MCF 10A (cell line): ENCODE measurements at regions not wholly inside any gene's neighbourhood (a gene's known extent, or its start where the extent isn't known, plus 50 kb on each side); places are given as distances from the start of the nearest gene placed in this dataset.
A peak's percentile ranks its signal among the peaks of the same experiment; 100 is the strongest.

ENCODE experiments used
- BruUV-seq: library from RNA; stranded (reverse); fragments of 400-500 nt; replicated peaks from 2 replicates; lab custom pipeline; 2021; lab: Mats Ljungman, UMichigan
- CTCF ChIA-PET: fragments of 300-600 bp; sonication (Branson Sonifier 250); formaldehyde crosslinking; extraction: SDS; loops from one replicate; lab custom pipeline; 2021; ENCODE audit warnings: antibody characterized with exemption, inconsistent platforms; lab: Yijun Ruan, JAX
- POLR2A ChIA-PET: fragments of 300-600, 350-650 bp; sonication (Branson Sonifier 250); formaldehyde crosslinking; extraction: SDS; loops from one replicate; lab custom pipeline; 2020; ENCODE audit warnings: antibody characterized with exemption, inconsistent platforms; lab: Yijun Ruan, JAX
- DNase-seq: peaks from one replicate; pipeline ENCODE4 v3.0.0-alpha.2; 2018; ENCODE audit not compliant: unreplicated experiment
- H3K27ac Mint-ChIP-seq: one replicate; pipeline ENCODE4 v1.8.0; 2022; ENCODE audit warnings: mild to moderate bottlenecking, low read depth, mixed read lengths; ENCODE audit not compliant: unreplicated experiment
- H3K27me3 Mint-ChIP-seq: one replicate; pipeline ENCODE4 v1.8.0; 2022; ENCODE audit warnings: mixed read lengths; ENCODE audit not compliant: insufficient read depth, unreplicated experiment
- H3K36me3 Mint-ChIP-seq: one replicate; pipeline ENCODE4 v1.8.0; 2022; ENCODE audit warnings: mild to moderate bottlenecking, moderate library complexity, mixed read lengths; ENCODE audit not compliant: insufficient read depth, unreplicated experiment
- H3K4me1 Mint-ChIP-seq: one replicate; pipeline ENCODE4 v1.8.0; 2022; ENCODE audit warnings: mixed read lengths; ENCODE audit not compliant: insufficient read depth, unreplicated experiment
- H3K4me3 Mint-ChIP-seq: one replicate; pipeline ENCODE4 v1.8.0; 2022; ENCODE audit warnings: mild to moderate bottlenecking, moderate library complexity, mixed read lengths; ENCODE audit not compliant: unreplicated experiment
- H3K9me3 Mint-ChIP-seq: one replicate; pipeline ENCODE4 v1.8.0; 2022; ENCODE audit warnings: mixed read lengths; ENCODE audit not compliant: unreplicated experiment
- intact Hi-C: fragments of 100-400 bp; cut with micrococcal nuclease; formaldehyde crosslinking; loops from 2 replicates; pipeline ENCODE4 v1.14.1; 2022
- TF ChIP-seq, protein P1 (sequence below): fragments of 200-600 bp; IDR thresholded peaks from one replicate; pipeline ENCODE4 v1.8.0; 2022; ENCODE audit warnings: antibody characterized with exemption, mild to moderate bottlenecking; ENCODE audit not compliant: unreplicated experiment

DNA sequence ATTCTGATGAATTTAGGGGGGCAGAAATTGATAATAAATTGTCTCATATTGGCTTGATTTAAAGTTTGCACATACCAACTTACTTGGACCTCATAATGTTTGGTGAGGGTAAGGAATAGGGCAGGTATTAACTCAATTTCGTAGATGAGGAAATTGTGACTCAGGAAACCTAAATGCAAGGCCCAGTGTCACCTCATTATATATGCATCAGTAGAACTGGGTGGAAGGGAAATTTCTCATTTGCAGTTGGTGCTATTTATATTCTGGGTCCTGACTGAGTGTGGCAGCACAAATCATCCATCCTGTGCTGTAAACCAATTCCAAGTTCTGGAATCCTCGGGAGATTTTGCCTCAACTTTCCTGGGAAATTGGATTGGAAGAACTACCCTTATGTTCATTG, 103.0 kb downstream of the SPATA31D1 start:
- H3K36me3 Mint-ChIP-seq = no peaks in the 10 kb centered on the region

DNA sequence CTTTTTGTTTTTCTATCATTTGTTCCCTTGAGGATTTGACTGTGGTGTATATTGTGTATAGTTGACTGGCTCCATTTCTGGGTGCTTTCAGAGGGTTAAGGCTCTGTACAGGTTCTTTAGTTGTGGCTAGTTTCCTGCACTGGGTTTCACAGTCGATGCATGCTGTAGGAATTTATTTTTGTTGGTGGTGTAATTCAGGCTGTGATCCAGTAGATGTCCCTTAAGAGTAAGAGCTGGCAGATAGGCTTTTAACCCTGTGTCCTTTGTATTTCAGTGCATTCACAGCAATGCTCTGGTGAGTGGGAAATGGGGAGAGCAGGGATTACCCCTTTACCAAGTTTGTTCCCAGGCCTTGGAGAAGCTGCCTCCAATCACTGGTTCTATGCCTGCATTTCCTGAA, 112.9 kb downstream of the SPATA31D1 start:
- BruUV-seq = no TSS peak
- TF ChIP-seq, protein P1, sequence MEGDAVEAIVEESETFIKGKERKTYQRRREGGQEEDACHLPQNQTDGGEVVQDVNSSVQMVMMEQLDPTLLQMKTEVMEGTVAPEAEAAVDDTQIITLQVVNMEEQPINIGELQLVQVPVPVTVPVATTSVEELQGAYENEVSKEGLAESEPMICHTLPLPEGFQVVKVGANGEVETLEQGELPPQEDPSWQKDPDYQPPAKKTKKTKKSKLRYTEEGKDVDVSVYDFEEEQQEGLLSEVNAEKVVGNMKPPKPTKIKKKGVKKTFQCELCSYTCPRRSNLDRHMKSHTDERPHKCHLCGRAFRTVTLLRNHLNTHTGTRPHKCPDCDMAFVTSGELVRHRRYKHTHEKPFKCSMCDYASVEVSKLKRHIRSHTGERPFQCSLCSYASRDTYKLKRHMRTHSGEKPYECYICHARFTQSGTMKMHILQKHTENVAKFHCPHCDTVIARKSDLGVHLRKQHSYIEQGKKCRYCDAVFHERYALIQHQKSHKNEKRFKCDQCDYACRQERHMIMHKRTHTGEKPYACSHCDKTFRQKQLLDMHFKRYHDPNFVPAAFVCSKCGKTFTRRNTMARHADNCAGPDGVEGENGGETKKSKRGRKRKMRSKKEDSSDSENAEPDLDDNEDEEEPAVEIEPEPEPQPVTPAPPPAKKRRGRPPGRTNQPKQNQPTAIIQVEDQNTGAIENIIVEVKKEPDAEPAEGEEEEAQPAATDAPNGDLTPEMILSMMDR = no peak
- Mint-ChIP-seq H3K9me3 (peaks cover 7% of the 10 kb centered on the region), H3K27ac (no peak overlapping the region), H3K4me1 (no peaks in the 10 kb centered on the region), H3K4me3 (no peak overlapping the region), H3K36me3 (no peaks in the 10 kb centered on the region), H3K27me3 (no peaks in the 10 kb centered on the region)
- peak; percentile 14 for DNase-seq
- POLR2A ChIA-PET = interaction anchor here (1.0 kb wide), 1 partner anchor 164 kb away, joined by 3 read pairs; no protein-coding TSS in a partner anchor
- CTCF ChIA-PET = interaction anchor here (0.7 kb wide), 2 partner anchors 12 to 974 kb away, joined by 3 read pairs; no protein-coding TSS in a partner anchor
- intact Hi-C loops = no loop called here

More for the DNA sequence above, 103.0 kb downstream of the SPATA31D1 start:
- no TSS peak for BruUV-seq
- Mint-ChIP-seq H3K4me1 (no peaks in the 10 kb centered on the region), H3K27me3 (peaks cover 8% of the 10 kb centered on the region), H3K9me3 (peaks cover 5% of the 10 kb centered on the region), H3K4me3 (no peak overlapping the region), H3K27ac (no peak overlapping the region)
- intact Hi-C loops = no loop called here
- DNase-seq = no peak
- TF ChIP-seq, protein P1 = no peak
- ChIA-PET POLR2A (interaction anchor here (0.7 kb wide), 1 partner anchor 144 kb away, joined by 4 read pairs; no protein-coding TSS in a partner anchor), CTCF (interaction anchor here (0.6 to 1.0 kb wide), 3 partner anchors 11 to 30 kb away, joined by 3 to 4 read pairs (median 3); no protein-coding TSS in a partner anchor)

DNA sequence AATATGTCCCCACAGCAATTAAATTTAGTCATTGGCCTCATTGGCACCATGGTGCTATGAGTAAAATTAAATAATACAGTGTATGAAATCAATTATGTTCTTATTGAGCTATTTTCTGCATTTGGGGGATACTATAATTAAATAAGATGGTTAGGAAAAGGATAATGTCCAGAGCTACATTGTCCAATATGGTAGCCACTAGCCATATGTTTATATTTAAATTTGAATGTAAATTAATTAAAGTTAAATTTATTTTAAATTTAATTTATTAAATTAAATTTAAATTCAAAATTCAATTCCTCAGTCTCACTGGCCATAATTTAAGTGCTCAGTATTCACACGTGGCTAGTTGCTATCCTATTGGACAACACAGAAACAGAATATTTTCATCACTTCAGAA, 115.7 kb downstream of the SPATA31D1 start:
- DNase-seq = no peak
- Mint-ChIP-seq H3K36me3 (no peaks in the 10 kb centered on the region), H3K4me3 (no peak overlapping the region), H3K4me1 (no peaks in the 10 kb centered on the region), H3K27ac (no peak overlapping the region), H3K9me3 (no peaks in the 10 kb centered on the region), H3K27me3 (no peaks in the 10 kb centered on the region)
- POLR2A ChIA-PET = no interaction called here
- intact Hi-C loops = no loop called here
- CTCF ChIA-PET = interaction anchor here (1.4 kb wide), 1 partner anchor 502 kb away, joined by 5 read pairs; no protein-coding TSS in a partner anchor
- BruUV-seq = no TSS peak
- TF ChIP-seq, protein P1 = no peak

DNA sequence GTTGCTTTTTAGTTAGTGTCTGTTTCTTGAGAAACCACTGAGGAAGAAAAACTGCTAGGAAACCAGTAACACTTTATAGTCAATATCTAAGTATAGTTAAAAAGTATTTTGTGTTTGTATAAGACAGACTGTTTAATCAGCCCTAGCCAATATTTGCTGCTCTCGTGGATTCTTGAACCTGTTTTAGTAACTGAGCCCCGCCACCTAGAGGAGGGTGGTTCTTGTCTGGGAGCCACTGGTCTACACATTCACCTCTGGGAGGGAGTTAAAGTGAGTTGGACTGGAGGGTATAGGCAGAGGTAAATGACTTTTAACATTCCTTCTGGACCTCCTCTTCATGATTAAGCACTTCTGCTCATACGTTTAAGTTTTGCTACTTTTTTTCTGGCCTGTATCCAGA, 117.2 kb downstream of the SPATA31D1 start:
- ChIA-PET CTCF (interaction anchor here (0.7 kb wide), 1 partner anchor 11 kb away, joined by 3 read pairs; no protein-coding TSS in a partner anchor), POLR2A (no interaction called here)
- intact Hi-C loops = no loop called here
- BruUV-seq = no TSS peak
- H3K9me3 Mint-ChIP-seq = no peaks in the 10 kb centered on the region
- TF ChIP-seq, protein P1 = no peak
- no peaks in the 10 kb centered on the region for H3K4me1 Mint-ChIP-seq
- peak; percentile 4 for DNase-seq
- H3K27ac Mint-ChIP-seq = no peak overlapping the region
- no peaks in the 10 kb centered on the region for H3K36me3 Mint-ChIP-seq
- H3K4me3 Mint-ChIP-seq = no peak overlapping the region
- no peaks in the 10 kb centered on the region for H3K27me3 Mint-ChIP-seq
